ENCODE measurements at regions not wholly inside any gene's neighbourhood (a gene's known extent, or its start where the extent isn't known, plus 50 kb on each side); places are given as distances from the start of the nearest gene placed in this dataset.

GRCh38 chr22:48781391-48781790 lies 1046.3 kb downstream of the BRD1 start:
- Mint-ChIP-seq H3K27me3 (ENCODE audit: low read depth) (peaks cover 21% of the 10 kb centered on the region), H3K9me3 (peaks cover 12% of the 10 kb centered on the region), H3K4me1 (no peaks in the 10 kb centered on the region), H3K36me3 (ENCODE audit: low read depth) (no peaks in the 10 kb centered on the region), H3K27ac (no peak overlapping the region), H3K4me3 (no peak overlapping the region)
- TF ChIP-seq CTCF (IDR thresholded peaks at IDR 0.05; ENCODE audit: unreplicated experiment in 3 of 3): no peak

- no peak overlapping the region for H3K27ac Mint-ChIP-seq
- H3K27me3 Mint-ChIP-seq (ENCODE audit: low read depth): peaks cover 21% of the 10 kb centered on the region
- peaks cover 18% of the 10 kb centered on the region for H3K9me3 Mint-ChIP-seq
- H3K4me3 Mint-ChIP-seq: no peak overlapping the region
- TF ChIP-seq CTCF (IDR thresholded peaks at IDR 0.05; ENCODE audit: unreplicated experiment in 3 of 3): no peak
- no peaks in the 10 kb centered on the region for H3K4me1 Mint-ChIP-seq
- no peaks in the 10 kb centered on the region for H3K36me3 Mint-ChIP-seq (ENCODE audit: low read depth)
Measured at GRCh38 chr22:48780597-48781277, 1046.9 kb downstream of the BRD1 start.

- Mint-ChIP-seq H3K4me3 (no peak overlapping the region), H3K27me3 (ENCODE audit: low read depth) (peaks cover 21% of the 10 kb centered on the region), H3K9me3 (peaks cover 20% of the 10 kb centered on the region), H3K4me1 (no peaks in the 10 kb centered on the region), H3K27ac (no peak overlapping the region), H3K36me3 (ENCODE audit: low read depth) (no peaks in the 10 kb centered on the region)
- no peak for TF ChIP-seq CTCF (IDR thresholded peaks at IDR 0.05; ENCODE audit: unreplicated experiment in 3 of 3)
Measured at GRCh38 chr22:48779661-48780596, 1047.7 kb downstream of the BRD1 start.

GRCh38 chr22:48779211-48779643 lies 1048.4 kb downstream of the BRD1 start:
- no peak for TF ChIP-seq CTCF (IDR thresholded peaks at IDR 0.05; ENCODE audit: unreplicated experiment in 3 of 3)
- no peaks in the 10 kb centered on the region for H3K4me1 Mint-ChIP-seq
- H3K27me3 Mint-ChIP-seq (ENCODE audit: low read depth): peaks cover 16% of the 10 kb centered on the region
- no peaks in the 10 kb centered on the region for H3K36me3 Mint-ChIP-seq (ENCODE audit: low read depth)
- no peak overlapping the region for H3K27ac Mint-ChIP-seq
- peaks cover 23% of the 10 kb centered on the region for H3K9me3 Mint-ChIP-seq
- H3K4me3 Mint-ChIP-seq: no peak overlapping the region

- H3K9me3 Mint-ChIP-seq: peaks cover 28% of the 10 kb centered on the region
- no peak overlapping the region for H3K4me3 Mint-ChIP-seq
- no peaks in the 10 kb centered on the region for H3K4me1 Mint-ChIP-seq
- no peaks in the 10 kb centered on the region for H3K36me3 Mint-ChIP-seq (ENCODE audit: low read depth)
- TF ChIP-seq CTCF (IDR thresholded peaks at IDR 0.05; ENCODE audit: unreplicated experiment in 3 of 3): no peak
- peaks cover 16% of the 10 kb centered on the region for H3K27me3 Mint-ChIP-seq (ENCODE audit: low read depth)
- no peak overlapping the region for H3K27ac Mint-ChIP-seq
Measured at GRCh38 chr22:48778308-48779195, 1049.1 kb downstream of the BRD1 start.

All from nephron (organoid).